PC-9 (cell line): ENCODE measurements at regions not wholly inside any gene's neighbourhood (a gene's known extent, or its start where the extent isn't known, plus 50 kb on each side); places are given as distances from the start of the nearest gene placed in this dataset.

Experiments used
- CTCF ChIP-seq: fragments of 200-600 bp; sonication (generic); conservative IDR thresholded peaks from 2 replicates; pipeline ENCODE4 v1.6.1; 2017; ENCODE audit warnings: mixed run types, antibody characterized with exemption, mild to moderate bottlenecking, moderate library complexity
- EZH2 ChIP-seq: fragments of 200-600 bp; sonication (generic); IDR thresholded peaks from 2 replicates; pipeline ENCODE4 v1.8.0; 2017; ENCODE audit warnings: antibody characterized with exemption, low read depth

DNA sequence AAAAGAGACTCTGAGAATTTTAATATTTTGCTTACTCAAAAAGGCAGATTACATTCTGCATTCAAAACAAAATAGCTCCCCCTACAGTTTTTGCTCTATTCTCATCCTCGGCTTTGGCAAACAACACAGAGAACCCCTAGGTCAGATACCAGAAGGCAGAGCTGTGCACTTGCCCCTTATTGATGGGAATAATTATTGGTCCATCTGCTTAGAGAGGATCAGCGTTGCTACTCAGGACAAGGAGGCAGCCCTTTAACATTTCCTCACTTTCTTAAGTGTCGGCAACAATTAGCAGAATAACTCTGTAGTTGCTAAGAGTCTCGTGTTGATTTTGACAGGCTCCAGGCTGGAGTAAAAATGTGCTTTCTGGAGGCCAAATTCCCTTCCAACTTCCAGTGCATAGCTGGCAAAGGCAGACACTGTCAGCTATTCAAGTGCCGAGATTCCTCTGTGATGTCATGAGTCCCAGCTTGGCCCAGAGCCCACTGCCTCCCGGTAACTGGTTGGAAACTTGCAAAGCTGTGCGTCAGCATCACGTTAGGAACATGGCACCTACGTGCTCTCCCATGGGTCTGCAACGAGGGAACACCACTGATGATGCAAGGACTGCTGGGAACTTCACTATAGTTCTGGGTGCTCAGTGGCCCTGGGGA lies 482.7 kb upstream of the ADAMTS9 start:
- peak; percentile 52 for TF ChIP-seq CTCF
- no peak for TF ChIP-seq EZH2
